CMK (cell line): ENCODE measurements at regions not wholly inside any gene's neighbourhood (a gene's known extent, or its start where the extent isn't known, plus 50 kb on each side); places are given as distances from the start of the nearest gene placed in this dataset.
"Not testable (repeated sequence)": the region's sequence is repeated elsewhere in the genome, so short reads cannot be mapped to it uniquely, and the experiment has no call there.

Experiments used
- DNase-seq: peaks from one replicate; pipeline ENCODE4 v3.0.0-alpha.2; 2010; ENCODE audit warnings: low read depth

- DNase-seq = no peak
Measured at GRCh38 chr3:157857440-157857839, 248.8 kb downstream of the SHOX2 start.

GRCh38 chr3:157856078-157856939 is 249.9 kb downstream of the SHOX2 start:
- DNase-seq = no peak

GRCh38 chr3:157845839-157846238 is 260.4 kb downstream of the SHOX2 start:
- not testable (repeated sequence) for DNase-seq

DNA sequence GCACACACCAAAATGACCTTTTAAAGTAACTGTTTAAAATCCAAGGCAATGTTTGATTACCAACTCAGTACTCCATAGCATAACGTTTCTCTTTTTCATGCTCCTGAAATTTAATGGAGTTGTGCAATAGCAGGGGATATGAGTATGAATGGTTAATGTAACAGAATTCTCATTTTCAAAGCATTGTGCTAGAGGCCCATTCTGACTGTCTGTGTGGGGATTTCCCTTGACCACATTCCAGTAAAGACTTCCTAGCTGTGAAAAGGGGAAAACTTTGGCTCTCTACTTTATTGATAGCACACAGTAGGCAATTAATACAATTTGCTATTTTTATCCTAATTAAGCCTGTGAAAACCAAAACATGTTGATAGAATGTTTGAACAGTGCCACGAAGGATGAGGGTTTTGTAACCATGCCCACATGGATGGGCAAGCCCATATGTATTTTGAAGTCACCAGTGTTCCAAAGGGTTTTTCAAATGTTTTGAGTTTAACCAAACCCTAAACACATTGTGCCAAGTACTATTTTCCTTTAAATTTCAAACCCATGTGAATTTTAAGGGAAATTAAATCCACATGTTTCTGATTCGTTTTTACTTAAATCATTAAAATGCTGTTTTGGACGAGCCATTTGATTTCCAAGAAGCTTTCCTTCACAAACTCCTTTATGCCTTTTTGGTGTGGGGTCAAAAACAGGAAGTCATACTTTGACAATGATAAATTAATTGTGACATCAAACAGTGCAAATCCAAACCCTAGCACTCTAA is 261.2 kb downstream of the SHOX2 start:
- no peak for DNase-seq

- DNase-seq = no peak
Measured at GRCh38 chr3:157844216-157844615, 262.0 kb downstream of the SHOX2 start.

GRCh38 chr3:157841029-157841428 is 265.2 kb downstream of the SHOX2 start:
- DNase-seq = no peak

GRCh38 chr3:157840564-157840963 is 265.7 kb downstream of the SHOX2 start:
- DNase-seq = no peak

DNA sequence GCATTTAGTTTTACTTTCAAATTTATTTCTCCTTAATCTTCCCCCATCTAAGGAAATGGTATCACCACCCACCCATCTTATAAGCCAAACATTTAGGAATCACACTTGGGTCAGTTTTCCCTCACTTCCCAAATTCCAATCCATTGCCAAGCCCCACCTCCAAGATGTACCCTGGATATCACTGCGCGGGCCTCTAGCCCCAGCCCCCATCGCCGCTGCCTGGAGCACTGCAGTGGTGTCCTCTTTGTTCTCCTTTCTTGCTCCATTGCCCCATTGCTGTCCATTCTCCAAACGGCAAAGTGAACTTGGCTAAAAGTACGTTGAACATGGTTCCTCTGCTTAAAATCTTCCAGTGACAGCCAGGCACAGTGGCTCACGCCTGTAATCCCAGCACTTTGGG is 267.8 kb downstream of the SHOX2 start:
- no peak for DNase-seq

GRCh38 chr3:157837336-157837735 is 268.9 kb downstream of the SHOX2 start:
- DNase-seq = no peak

DNA sequence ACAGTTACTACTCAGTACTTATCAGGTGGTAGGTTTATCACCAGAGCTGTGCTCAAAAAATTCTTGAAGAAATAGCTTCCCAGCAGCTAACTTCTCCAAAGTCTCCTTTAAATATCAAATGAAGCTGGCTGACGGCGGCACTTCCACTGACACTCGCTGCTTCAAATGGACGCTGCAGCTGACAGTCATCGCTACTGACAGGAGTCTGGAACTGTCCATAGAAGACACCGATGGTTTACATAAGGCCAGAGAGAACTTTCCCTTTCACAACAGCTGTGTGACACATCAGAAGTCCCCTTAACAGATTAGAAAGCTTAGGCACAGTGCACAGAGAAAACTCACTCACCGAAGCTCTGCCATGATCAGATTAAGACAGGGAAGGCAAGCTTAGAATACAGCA is 270.2 kb downstream of the SHOX2 start:
- no peak for DNase-seq

DNA sequence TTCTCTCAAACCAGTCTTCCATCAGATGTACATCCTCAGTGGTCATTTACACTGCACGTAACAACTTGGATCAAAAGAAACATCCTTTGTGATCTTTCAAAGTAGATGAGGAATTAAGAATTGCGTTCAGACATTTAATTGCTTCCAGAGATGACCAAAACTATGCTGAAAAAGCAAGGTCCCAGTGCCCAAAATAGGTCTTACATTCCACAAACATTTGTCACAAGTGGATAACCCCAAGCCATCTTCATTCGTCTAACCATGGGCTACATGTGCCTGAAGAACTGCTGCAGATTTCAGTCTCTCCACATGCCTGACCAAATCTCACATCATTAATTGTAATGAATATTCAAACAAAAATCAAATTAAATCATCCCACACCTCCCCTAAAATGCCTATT is 273.6 kb downstream of the SHOX2 start:
- no peak for DNase-seq

DNA sequence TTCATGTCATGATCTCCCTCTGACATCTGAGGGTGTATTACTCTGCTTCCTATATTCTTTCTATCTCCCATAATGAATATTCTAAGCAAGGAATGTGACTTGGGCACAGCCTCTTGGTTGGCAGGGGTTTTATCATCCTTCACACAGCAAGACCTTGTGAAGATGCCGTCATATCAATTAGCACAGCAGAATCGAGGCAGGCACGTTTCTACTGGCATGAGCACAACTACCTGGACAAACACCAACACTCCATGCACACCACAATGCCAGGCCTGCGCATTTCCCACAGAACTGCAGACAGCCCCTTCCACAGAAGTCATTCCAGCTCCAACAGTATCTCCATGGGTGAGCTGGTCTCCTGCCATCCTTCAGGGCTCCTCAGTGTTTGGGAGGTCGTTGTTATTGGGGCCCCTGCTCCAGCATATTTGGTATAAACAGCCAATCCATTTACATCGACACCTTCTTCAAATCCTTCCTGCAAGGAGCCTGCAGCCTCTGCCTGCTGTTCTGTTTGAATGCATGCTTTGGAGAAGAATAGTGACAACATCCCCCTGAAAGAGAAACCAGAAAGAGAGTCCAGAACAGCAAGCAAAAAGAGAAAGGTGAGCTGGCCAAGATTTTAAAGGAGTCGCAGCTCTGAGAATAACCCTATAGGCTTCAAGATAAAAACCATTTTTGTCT is 275.5 kb downstream of the SHOX2 start:
- DNase-seq = no peak

DNA sequence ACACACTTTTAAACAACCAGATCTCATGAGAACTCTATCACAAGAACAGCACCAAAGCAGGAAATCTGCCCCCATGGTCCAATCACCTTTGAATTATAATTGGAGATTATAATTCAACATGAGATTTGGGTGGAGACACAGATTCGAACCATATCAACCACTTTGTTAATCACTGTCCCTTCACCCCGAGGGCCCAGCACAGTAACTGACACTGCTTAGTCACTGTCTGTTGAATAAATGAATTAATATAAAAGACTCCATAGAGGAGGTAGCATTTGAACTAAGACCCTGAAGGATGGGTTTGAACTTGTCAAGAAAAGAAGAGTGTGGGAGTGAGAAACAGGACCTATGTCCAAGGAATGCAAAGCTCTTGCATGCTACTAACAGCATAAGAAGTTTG is 276.4 kb downstream of the SHOX2 start:
- DNase-seq = no peak

- DNase-seq = no peak
Measured at GRCh38 chr3:157824281-157824680, 281.9 kb downstream of the SHOX2 start.

DNA sequence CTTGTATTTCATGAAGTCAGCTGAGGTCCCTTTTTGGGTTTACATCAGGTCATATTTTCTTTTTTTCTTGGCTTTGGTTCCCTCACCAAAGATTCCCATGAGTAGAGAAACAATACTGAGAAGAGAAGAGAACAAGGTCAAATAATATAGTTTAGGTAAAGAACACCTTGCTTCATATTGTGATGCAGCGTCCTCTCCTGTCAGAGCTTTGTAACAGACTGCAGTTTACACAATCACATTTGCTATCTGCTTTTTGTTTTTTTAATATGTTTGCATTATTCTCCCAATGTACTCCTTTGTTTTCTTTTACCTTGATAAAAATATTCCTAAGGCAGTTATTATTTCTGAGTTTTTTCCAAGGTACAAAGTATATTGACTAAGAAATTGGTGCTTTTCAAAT is 283.2 kb downstream of the SHOX2 start:
- DNase-seq = no peak

DNA sequence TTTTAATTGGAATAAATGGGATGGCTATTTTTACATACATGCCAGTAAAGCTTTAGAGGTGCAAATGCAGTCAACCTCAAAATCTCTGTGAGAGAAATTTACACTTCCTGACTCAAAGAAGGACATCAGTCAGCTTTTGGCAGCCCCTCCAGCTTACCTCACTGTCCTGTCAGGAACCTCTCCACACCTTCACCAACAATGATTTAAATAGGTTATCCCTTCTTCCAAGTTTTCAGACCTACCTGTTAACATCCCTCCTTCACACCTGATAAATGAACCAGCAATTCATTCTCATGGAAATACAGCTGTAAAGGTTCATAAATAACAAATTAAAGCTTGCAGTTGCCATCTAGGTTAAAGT is 286.1 kb downstream of the SHOX2 start:
- no peak for DNase-seq

GRCh38 chr3:157819270-157820156 is 286.7 kb downstream of the SHOX2 start:
- no peak for DNase-seq

GRCh38 chr3:157816896-157817295 is 289.3 kb downstream of the SHOX2 start:
- DNase-seq = no peak

- no peak for DNase-seq
Measured at GRCh38 chr3:157816296-157816695, 289.9 kb downstream of the SHOX2 start.

DNA sequence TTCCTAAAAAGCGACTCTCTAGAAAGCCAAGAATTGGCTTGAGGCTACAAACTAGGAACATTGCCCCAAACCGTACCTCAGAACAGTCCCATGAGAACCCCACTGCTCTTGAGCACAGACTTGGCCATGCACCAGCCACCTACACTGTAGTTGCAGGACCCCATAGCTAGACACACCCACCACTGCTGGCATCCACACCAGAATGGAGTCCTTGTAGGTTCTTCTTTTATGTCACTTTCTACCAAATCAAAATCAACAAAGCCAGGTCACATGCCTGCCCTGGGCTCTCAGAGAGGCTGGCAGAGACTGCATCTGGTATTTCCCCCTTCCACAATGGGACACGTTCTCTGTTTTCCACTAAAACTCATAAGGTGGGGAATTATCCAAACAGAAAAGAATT is 290.5 kb downstream of the SHOX2 start:
- DNase-seq = no peak

DNA sequence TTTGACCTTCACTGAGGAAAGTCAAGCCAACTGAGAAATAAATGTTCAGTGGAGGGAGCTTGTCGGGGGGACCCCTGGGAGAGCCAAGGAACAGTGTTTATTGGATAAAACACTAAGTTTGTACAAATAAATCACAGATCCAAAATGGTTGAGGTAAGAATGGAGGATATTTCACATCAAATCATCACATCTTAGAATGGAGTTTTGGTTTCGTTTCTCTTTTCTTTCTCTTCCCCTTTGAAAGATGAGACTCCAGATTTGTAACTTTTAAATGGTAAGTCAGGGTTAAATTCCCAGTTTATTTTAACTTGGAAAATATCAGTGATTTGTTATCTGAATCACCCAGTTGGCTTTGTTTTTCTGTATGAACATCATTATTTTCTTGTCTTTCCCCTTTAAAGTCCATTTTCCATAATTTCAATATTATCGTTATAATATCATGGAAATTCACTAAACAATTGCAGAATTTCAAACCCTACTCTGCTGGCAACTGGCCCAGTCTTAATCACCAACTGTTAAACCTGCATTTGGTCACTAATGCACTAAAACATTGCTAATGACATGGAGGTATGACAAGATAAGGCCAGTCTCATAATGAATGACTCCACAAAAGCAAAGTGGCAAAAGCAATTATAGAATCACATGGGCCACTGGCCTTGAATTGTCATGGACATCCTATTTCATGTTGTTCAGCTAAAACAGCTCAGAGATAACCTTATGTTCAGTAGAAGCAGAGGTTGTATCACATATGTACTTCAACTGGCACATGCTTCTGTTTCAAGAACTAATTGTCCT is 295.1 kb downstream of the SHOX2 start:
- DNase-seq = no peak
